ENCODE measurements at regions not wholly inside any gene's neighbourhood (a gene's known extent, or its start where the extent isn't known, plus 50 kb on each side); places are given as distances from the start of the nearest gene placed in this dataset.

- no peak for TF ChIP-seq POLR2A (IDR thresholded peaks at IDR 0.05)
- TF ChIP-seq, protein P1, sequence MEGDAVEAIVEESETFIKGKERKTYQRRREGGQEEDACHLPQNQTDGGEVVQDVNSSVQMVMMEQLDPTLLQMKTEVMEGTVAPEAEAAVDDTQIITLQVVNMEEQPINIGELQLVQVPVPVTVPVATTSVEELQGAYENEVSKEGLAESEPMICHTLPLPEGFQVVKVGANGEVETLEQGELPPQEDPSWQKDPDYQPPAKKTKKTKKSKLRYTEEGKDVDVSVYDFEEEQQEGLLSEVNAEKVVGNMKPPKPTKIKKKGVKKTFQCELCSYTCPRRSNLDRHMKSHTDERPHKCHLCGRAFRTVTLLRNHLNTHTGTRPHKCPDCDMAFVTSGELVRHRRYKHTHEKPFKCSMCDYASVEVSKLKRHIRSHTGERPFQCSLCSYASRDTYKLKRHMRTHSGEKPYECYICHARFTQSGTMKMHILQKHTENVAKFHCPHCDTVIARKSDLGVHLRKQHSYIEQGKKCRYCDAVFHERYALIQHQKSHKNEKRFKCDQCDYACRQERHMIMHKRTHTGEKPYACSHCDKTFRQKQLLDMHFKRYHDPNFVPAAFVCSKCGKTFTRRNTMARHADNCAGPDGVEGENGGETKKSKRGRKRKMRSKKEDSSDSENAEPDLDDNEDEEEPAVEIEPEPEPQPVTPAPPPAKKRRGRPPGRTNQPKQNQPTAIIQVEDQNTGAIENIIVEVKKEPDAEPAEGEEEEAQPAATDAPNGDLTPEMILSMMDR (IDR thresholded peaks at IDR 0.05 in 4 of 5, conservative IDR thresholded peaks at IDR 0.05 in 1 of 5) = no peak
Observed at GRCh38 chr11:116567721-116568242, 205.0 kb downstream of the BUD13 start.

All from gastrocnemius medialis (tissue), 4 donors.